HEK293T (cell line): ENCODE measurements at regions not wholly inside any gene's neighbourhood (a gene's known extent, or its start where the extent isn't known, plus 50 kb on each side); places are given as distances from the start of the nearest gene placed in this dataset.

ENCODE experiments used
- CTCF ChIA-PET: fragments of 350-600 bp; formaldehyde crosslinking; extraction: SDS; loops from one replicate; lab custom pipeline; 2021; ENCODE audit warnings: antibody characterized with exemption, inconsistent platforms; lab: Yijun Ruan, JAX
- POLR2A ChIA-PET: fragments of 350-600 bp; formaldehyde crosslinking; extraction: SDS; loops from one replicate; lab custom pipeline; 2020; ENCODE audit warnings: antibody characterized with exemption, inconsistent platforms; lab: Yijun Ruan, JAX
- DNase-seq: peaks from one replicate; pipeline ENCODE4 v3.0.0; 2012; ENCODE audit warnings: mixed read lengths; ENCODE audit errors: extremely low spot score
- ARNT ChIP-seq: fragments of 450-650 bp; IDR thresholded peaks from 2 replicates; pipeline ENCODE4 v1.6.1; 2017; ENCODE audit warnings: mild to moderate bottlenecking
- BHLHE40 ChIP-seq: fragments of 450-650 bp; IDR thresholded peaks from 2 replicates; pipeline ENCODE4 v1.6.1; 2016; ENCODE audit warnings: mild to moderate bottlenecking, moderate library complexity, borderline replicate concordance
- CTBP1 ChIP-seq: fragments of 450-650 bp; IDR thresholded peaks from 2 replicates; pipeline ENCODE4 v1.6.1; 2016; ENCODE audit warnings: borderline replicate concordance
- ELF4 ChIP-seq: fragments of 450-650 bp; IDR thresholded peaks from 2 replicates; pipeline ENCODE4 v1.6.1; 2017; ENCODE audit warnings: antibody characterized with exemption
- FOXA1 ChIP-seq: fragments of 450-650 bp; IDR thresholded peaks from 2 replicates; pipeline ENCODE4 v1.6.1; 2016; ENCODE audit warnings: mild to moderate bottlenecking
- FOXK2 ChIP-seq: fragments of 450-650 bp; IDR thresholded peaks from 2 replicates; pipeline ENCODE4 v1.6.1; 2016; ENCODE audit warnings: mild to moderate bottlenecking
- FOXM1 ChIP-seq: fragments of 450-650 bp; IDR thresholded peaks from 2 replicates; pipeline ENCODE4 v1.6.1; 2017; ENCODE audit warnings: mild to moderate bottlenecking, borderline replicate concordance
- HDGF ChIP-seq: fragments of 450-650 bp; IDR thresholded peaks from 2 replicates; pipeline ENCODE4 v1.6.1; 2017; ENCODE audit warnings: antibody characterized with exemption, borderline replicate concordance
- L3MBTL2 ChIP-seq: fragments of 450-650 bp; conservative IDR thresholded peaks from 2 replicates; pipeline ENCODE4 v1.6.1; 2016; ENCODE audit warnings: mild to moderate bottlenecking
- LEF1 ChIP-seq: fragments of 450-650 bp; IDR thresholded peaks from 2 replicates; pipeline ENCODE4 v1.6.1; 2017; ENCODE audit warnings: mild to moderate bottlenecking, borderline replicate concordance
- NFRKB ChIP-seq: fragments of 450-650 bp; IDR thresholded peaks from 2 replicates; pipeline ENCODE4 v1.6.1; 2016; ENCODE audit warnings: mild to moderate bottlenecking, moderate library complexity
- PKNOX1 ChIP-seq: fragments of 450-650 bp; IDR thresholded peaks from 2 replicates; pipeline ENCODE4 v1.6.1; 2016
- SP1 ChIP-seq: fragments of 450-650 bp; IDR thresholded peaks from 2 replicates; pipeline ENCODE4 v1.6.1; 2017
- SUZ12 ChIP-seq: fragments of 450-650 bp; IDR thresholded peaks from 2 replicates; pipeline ENCODE4 v1.6.1; 2016; ENCODE audit warnings: mild to moderate bottlenecking
- TARDBP ChIP-seq: fragments of 450-650 bp; IDR thresholded peaks from 2 replicates; pipeline ENCODE4 v1.6.1; 2016
- ZNF384 ChIP-seq: fragments of 450-650 bp; IDR thresholded peaks from 2 replicates; pipeline ENCODE4 v1.6.1; 2016

- no peak for TF ChIP-seq FOXM1
- TF ChIP-seq NFRKB: no peak
- no peak for TF ChIP-seq PKNOX1
- no peak for TF ChIP-seq SP1
- no peak for TF ChIP-seq FOXK2
- no peak for TF ChIP-seq BHLHE40
- no peak for TF ChIP-seq FOXA1
- TF ChIP-seq HDGF: no peak
- no peak for TF ChIP-seq LEF1
- DNase-seq: no peak
- ChIA-PET CTCF (no interaction called here), POLR2A (no interaction called here)
These were observed 317.6 kb downstream of the SPATA17 start for GRCh38 chr1:217948741-217949140.

- CTCF ChIA-PET: no interaction called here
- TF ChIP-seq NFRKB: no peak
- no peak for TF ChIP-seq ARNT
- no peak for TF ChIP-seq LEF1
- TF ChIP-seq SUZ12: no peak
- TF ChIP-seq TARDBP: no peak
- no peak for TF ChIP-seq FOXA1
- no peak for TF ChIP-seq PKNOX1
- POLR2A ChIA-PET: no interaction called here
These were observed 322.2 kb downstream of the SPATA17 start for GRCh38 chr1:217953330-217953729.

GRCh38 chr1:217953922-217954321, 322.8 kb downstream of the SPATA17 start:
- CTCF ChIA-PET: no interaction called here
- TF ChIP-seq FOXM1 (no peak), PKNOX1 (no peak), TARDBP (no peak), FOXA1 (no peak), SP1 (no peak), SUZ12 (no peak), BHLHE40 (no peak), FOXK2 (no peak), ARNT (no peak), HDGF (no peak), ELF4 (no peak), L3MBTL2 (no peak), CTBP1 (no peak), ZNF384 (no peak), LEF1 (no peak), NFRKB (no peak)

More at GRCh38 chr1:217953330-217953729, 322.2 kb downstream of the SPATA17 start:
- no peak for DNase-seq

GRCh38 chr1:217955723-217956122, 324.6 kb downstream of the SPATA17 start:
- ChIA-PET POLR2A (no interaction called here), CTCF (no interaction called here)
- TF ChIP-seq HDGF: no peak
- no peak for TF ChIP-seq ELF4
- no peak for TF ChIP-seq FOXK2

More at GRCh38 chr1:217953922-217954321, 322.8 kb downstream of the SPATA17 start:
- no peak for DNase-seq
- POLR2A ChIA-PET: no interaction called here

GRCh38 chr1:217965156-217965786, 319.8 kb upstream of the RRP15 start:
- ChIA-PET POLR2A (no interaction called here), CTCF (no interaction called here)
- DNase-seq: no peak
- TF ChIP-seq SUZ12: no peak
- no peak for TF ChIP-seq TARDBP
- TF ChIP-seq BHLHE40: no peak
- no peak for TF ChIP-seq FOXK2
- no peak for TF ChIP-seq SP1
- TF ChIP-seq CTBP1: no peak

More at GRCh38 chr1:217955723-217956122, 324.6 kb downstream of the SPATA17 start:
- DNase-seq: no peak

DNA sequence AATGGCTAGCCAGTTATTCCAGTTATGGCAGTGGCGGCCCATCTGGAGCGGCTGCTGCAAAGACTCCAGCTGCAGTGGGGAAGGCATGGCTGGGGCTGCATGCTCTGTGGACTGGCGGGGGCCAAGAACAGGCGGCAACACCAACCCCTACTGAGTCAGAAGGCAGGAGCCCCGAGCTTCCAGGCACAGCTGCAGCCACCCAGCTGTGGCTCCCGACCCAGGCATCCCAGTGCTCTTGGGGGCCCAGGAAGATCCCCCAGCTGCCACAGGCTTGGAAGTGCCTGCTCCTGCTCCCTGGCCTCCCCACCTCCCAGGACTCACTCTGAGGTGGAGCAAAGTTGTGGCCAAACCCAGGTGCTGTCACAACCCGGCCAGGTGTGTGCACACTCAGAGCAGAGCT, 317.0 kb upstream of the RRP15 start:
- ChIA-PET CTCF (no interaction called here), POLR2A (no interaction called here)
- TF ChIP-seq FOXM1 (no peak), ELF4 (no peak), ARNT (no peak), SUZ12 (no peak), L3MBTL2 (no peak), CTBP1 (no peak)
- no peak for DNase-seq

GRCh38 chr1:217969428-217969827, 315.7 kb upstream of the RRP15 start:
- CTCF ChIA-PET: no interaction called here
- POLR2A ChIA-PET: no interaction called here
- no peak for TF ChIP-seq SUZ12
- no peak for TF ChIP-seq L3MBTL2
- no peak for TF ChIP-seq HDGF
- TF ChIP-seq NFRKB: no peak
- no peak for DNase-seq
